GM12878 (cell line): ENCODE measurements at regions not wholly inside any gene's neighbourhood (a gene's known extent, or its start where the extent isn't known, plus 50 kb on each side); places are given as distances from the start of the nearest gene placed in this dataset.

Experiments
- ATAC-seq: fragments of 200-7000 bp; cut with Tn5 transposase; 3 replicates; pipeline ENCODE4 v1.9.1; 2020; ENCODE audit warnings: mild to moderate bottlenecking, moderate library complexity
- BruUV-seq: library from RNA; stranded (reverse); fragments of 400-500 nt; replicated peaks from 2 replicates; lab custom pipeline; 2021; lab: Mats Ljungman, UMichigan
- CTCF ChIA-PET: fragments of 300-600 bp; sonication (Branson Sonifier 250); formaldehyde crosslinking; extraction: SDS; loops from one replicate; lab custom pipeline; 2021; ENCODE audit warnings: inconsistent platforms; lab: Yijun Ruan, JAX
- POLR2A ChIA-PET: fragments of 350-600 bp; formaldehyde crosslinking; extraction: SDS; loops from one replicate; lab custom pipeline; 2021; ENCODE audit warnings: inconsistent platforms; lab: Charles Lee
- RAD21 ChIA-PET: fragments of 300-600 bp; sonication (Branson Sonifier 250); formaldehyde crosslinking; loops from one replicate; lab custom pipeline; 2023; ENCODE audit warnings: antibody characterized with exemption; ENCODE audit not compliant: unreplicated experiment; lab: Charles Lee
- SMC1A ChIA-PET: fragments of 300-600 bp; sonication (Branson Sonifier 250); formaldehyde crosslinking; loops from one replicate; lab custom pipeline; 2023; ENCODE audit not compliant: unreplicated experiment, uncharacterized antibody; lab: Charles Lee
- DNase-seq: peaks from one replicate; pipeline ENCODE4 v3.0.0-alpha.2; 2011; ENCODE audit warnings: low read depth, low spot score
- FAIRE-seq: peaks from 3 replicates; lab custom pipeline; 2011; peaks lifted over from hg19 to GRCh38; lab: Jason Lieb, UNC
- H2AFZ ChIP-seq: 2 replicates; pipeline ENCODE4 v1.6.0; 2011; ENCODE audit warnings: low read depth, low read length, control low read depth; ENCODE audit not compliant: control insufficient read depth
- H3K27ac ChIP-seq: 2 replicates; pipeline ENCODE4 v1.5.1; 2011; ENCODE audit warnings: control low read depth; ENCODE audit not compliant: control insufficient read depth, insufficient read depth
- H3K27me3 ChIP-seq, 2 experiments: replicated peaks in 1 of 2; 2 replicates each; pipeline versions ENCODE4 v1.6.0 to v1.6.1; 2011; ENCODE audit warnings: low read length in 1 of 2; ENCODE audit not compliant: control insufficient read depth in 2 of 2, insufficient read depth in 2 of 2
- H3K36me3 ChIP-seq, 2 experiments: 2 replicates each; pipeline ENCODE4 v1.5.1; 2011; ENCODE audit warnings: low read length in 1 of 2; ENCODE audit not compliant: control insufficient read depth in 2 of 2, insufficient read depth in 2 of 2
- H3K4me1 ChIP-seq: 2 replicates; pipeline ENCODE4 v1.6.1; 2011; ENCODE audit warnings: mild to moderate bottlenecking, low read length, moderate library complexity, mixed read lengths; ENCODE audit not compliant: control insufficient read depth, insufficient read depth
- H3K4me2 ChIP-seq: 2 replicates; pipeline ENCODE4 v1.6.0; 2011; ENCODE audit warnings: control low read depth; ENCODE audit not compliant: control insufficient read depth, insufficient read depth
- H3K4me3 ChIP-seq: fragments of 200-600 bp; sonication (generic); 2 replicates; pipeline ENCODE4 v1.5.1; 2016
- H3K79me2 ChIP-seq: 2 replicates; pipeline ENCODE4 v1.6.0; 2011; ENCODE audit warnings: low read length; ENCODE audit not compliant: control insufficient read depth, insufficient read depth
- H3K9ac ChIP-seq: 2 replicates; pipeline ENCODE4 v1.8.0; 2011; ENCODE audit warnings: low read length, control low read depth, mixed read lengths; ENCODE audit not compliant: control insufficient read depth, insufficient read depth
- H3K9me3 ChIP-seq: replicated peaks from 3 replicates; pipeline ENCODE4 v1.5.1; 2011; ENCODE audit warnings: mild to moderate bottlenecking, low read length; ENCODE audit not compliant: control insufficient read depth, insufficient read depth
- H4K20me1 ChIP-seq: 2 replicates; pipeline ENCODE4 v1.6.0; 2011; ENCODE audit not compliant: control insufficient read depth, insufficient read depth
- BACH1 ChIP-seq: fragments of 450-650 bp; IDR thresholded peaks from 2 replicates; pipeline ENCODE4 v1.6.1; 2017; ENCODE audit warnings: mild to moderate bottlenecking, borderline replicate concordance
- CBX3 ChIP-seq: fragments of 200-600 bp; sonication (generic); IDR thresholded peaks from 2 replicates; pipeline ENCODE4 v1.6.1; 2016; ENCODE audit warnings: low read depth, borderline replicate concordance
- CBX5 ChIP-seq: sonication (generic); IDR thresholded peaks from 2 replicates; pipeline ENCODE4 v1.6.1; 2016; ENCODE audit warnings: low read depth, moderate library complexity, mild to moderate bottlenecking, inconsistent platforms
- E4F1 ChIP-seq: fragments of 450-650 bp; IDR thresholded peaks from 2 replicates; pipeline ENCODE4 v1.6.1; 2018; ENCODE audit warnings: borderline replicate concordance, mild to moderate bottlenecking; ENCODE audit not compliant: partially characterized antibody
- ESRRA ChIP-seq: IDR thresholded peaks from 2 replicates; pipeline ENCODE4 v1.6.1; 2012; ENCODE audit warnings: mild to moderate bottlenecking, low read length, improper control_type of control experiment
- KDM1A ChIP-seq: fragments of 200-600 bp; sonication (generic); IDR thresholded peaks from 2 replicates; pipeline ENCODE4 v1.6.1; 2016; ENCODE audit warnings: borderline replicate concordance
- LARP7 ChIP-seq: fragments of 450-650 bp; IDR thresholded peaks from 2 replicates; pipeline ENCODE4 v1.6.1; 2017; ENCODE audit warnings: mild to moderate bottlenecking
- MYB ChIP-seq: fragments of 150-350 bp; IDR thresholded peaks from 2 replicates; pipeline ENCODE4 v1.6.1; 2014; ENCODE audit warnings: mild to moderate bottlenecking, low read depth, low read length, borderline replicate concordance
- MYC ChIP-seq: IDR thresholded peaks from 2 replicates; pipeline ENCODE4 v1.6.1; 2011; ENCODE audit warnings: mild to moderate bottlenecking, low read length, moderate library complexity, inconsistent platforms; ENCODE audit not compliant: insufficient read depth, insufficient replicate concordance, insufficient read length, severe bottlenecking
- PAX5 ChIP-seq: IDR thresholded peaks from 2 replicates; pipeline ENCODE4 v1.6.1; 2011; ENCODE audit warnings: low read depth, low read length, borderline replicate concordance
- POLR2AphosphoS5 ChIP-seq: IDR thresholded peaks from 2 replicates; pipeline ENCODE4 v1.6.1; 2011; ENCODE audit warnings: mild to moderate bottlenecking, low read length, inconsistent platforms
- RAD51 ChIP-seq: fragments of 450-650 bp; IDR thresholded peaks from 2 replicates; pipeline ENCODE4 v1.6.1; 2016; ENCODE audit warnings: moderate library complexity, mild to moderate bottlenecking, inconsistent platforms
- TARDBP ChIP-seq: IDR thresholded peaks from 2 replicates; pipeline ENCODE4 v1.6.1; 2016; ENCODE audit warnings: borderline replicate concordance
- YY1 ChIP-seq: IDR thresholded peaks from 2 replicates; pipeline ENCODE4 v1.6.1; 2011; ENCODE audit warnings: low read depth, mild to moderate bottlenecking, low read length
- ZBTB4 ChIP-seq: fragments of 450-650 bp; formaldehyde crosslinking; IDR thresholded peaks from 2 replicates; pipeline ENCODE4 v1.4.0; 2022; ENCODE audit warnings: mild to moderate bottlenecking, moderate library complexity
- WGBS: methylation state at CpG from one replicate; pipeline ENCODE4 v1.1.6; 2016; ENCODE audit warnings: low lambda C conversion rate; ENCODE audit not compliant: insufficient replicate concordance, insufficient coverage; ENCODE audit errors: missing lambda C conversion rate; 5-methylcytosine and 5-hydroxymethylcytosine counted together
- in situ Hi-C: fragments of 300-500 bp; cut with MboI; formaldehyde crosslinking; loops from 9 replicates; pipeline ENCODE4 v1.14.3; 2018; ENCODE audit warnings: mixed read lengths
- intact Hi-C: fragments of 100-400 bp; cut with micrococcal nuclease; formaldehyde crosslinking; loops from one replicate; pipeline ENCODE4 v1.14.2; 2022; ENCODE audit not compliant: unreplicated experiment
- TF ChIP-seq, protein P1 (sequence below): fragments of 450-650 bp; formaldehyde crosslinking; IDR thresholded peaks from 2 replicates; pipeline ENCODE4 v1.4.0; 2020; ENCODE audit warnings: mild to moderate bottlenecking, moderate library complexity

- Histone ChIP-seq H3K4me2 (no peak overlapping the region), H4K20me1 (no peaks in the 10 kb centered on the region), H3K9ac (no peak overlapping the region), H3K36me3 (no peaks in the 10 kb centered on the region), H3K79me2 (no peaks in the 10 kb centered on the region), H3K27ac (no peak overlapping the region), H2AFZ (no peak overlapping the region), H3K4me3 (no peak overlapping the region), H3K27me3 (no peaks in the 10 kb centered on the region), H3K4me1 (no peaks in the 10 kb centered on the region), H3K9me3 (no peaks in the 10 kb centered on the region; the same call in 2 of the 3 replicates)
- in situ Hi-C loops (no loop called here), intact Hi-C loops (no loop called here)
- FAIRE-seq (no peak), DNase-seq (no peak), ATAC-seq (no peak)
- whole genome bisulfite sequencing = 89% methylated on average over 21 of the region's 23 CpGs
- ChIA-PET RAD21 (no interaction called here), POLR2A (interaction anchor here (0.6 kb wide), 1 partner anchor 45 kb away, joined by 6 read pairs; no protein-coding TSS in a partner anchor), CTCF (interaction anchor here (1.0 kb wide), 1 partner anchor 10 kb away, joined by 3 read pairs; no protein-coding TSS in a partner anchor), SMC1A (interaction anchor here (0.9 kb wide), 1 partner anchor 32 kb away, joined by 5 read pairs; no protein-coding TSS in a partner anchor)
- BruUV-seq = no TSS peak
- TF ChIP-seq CBX5 = no peak
- TF ChIP-seq E4F1 = no peak
- no peak for TF ChIP-seq BACH1
- TF ChIP-seq MYB = no peak
- no peak for TF ChIP-seq RAD51
- no peak for TF ChIP-seq CBX3
- TF ChIP-seq YY1 = no peak
- no peak for TF ChIP-seq KDM1A
- TF ChIP-seq PAX5 = no peak
- TF ChIP-seq ZBTB4 (CRISPR knock-in tag) = no peak
- TF ChIP-seq, protein P1, sequence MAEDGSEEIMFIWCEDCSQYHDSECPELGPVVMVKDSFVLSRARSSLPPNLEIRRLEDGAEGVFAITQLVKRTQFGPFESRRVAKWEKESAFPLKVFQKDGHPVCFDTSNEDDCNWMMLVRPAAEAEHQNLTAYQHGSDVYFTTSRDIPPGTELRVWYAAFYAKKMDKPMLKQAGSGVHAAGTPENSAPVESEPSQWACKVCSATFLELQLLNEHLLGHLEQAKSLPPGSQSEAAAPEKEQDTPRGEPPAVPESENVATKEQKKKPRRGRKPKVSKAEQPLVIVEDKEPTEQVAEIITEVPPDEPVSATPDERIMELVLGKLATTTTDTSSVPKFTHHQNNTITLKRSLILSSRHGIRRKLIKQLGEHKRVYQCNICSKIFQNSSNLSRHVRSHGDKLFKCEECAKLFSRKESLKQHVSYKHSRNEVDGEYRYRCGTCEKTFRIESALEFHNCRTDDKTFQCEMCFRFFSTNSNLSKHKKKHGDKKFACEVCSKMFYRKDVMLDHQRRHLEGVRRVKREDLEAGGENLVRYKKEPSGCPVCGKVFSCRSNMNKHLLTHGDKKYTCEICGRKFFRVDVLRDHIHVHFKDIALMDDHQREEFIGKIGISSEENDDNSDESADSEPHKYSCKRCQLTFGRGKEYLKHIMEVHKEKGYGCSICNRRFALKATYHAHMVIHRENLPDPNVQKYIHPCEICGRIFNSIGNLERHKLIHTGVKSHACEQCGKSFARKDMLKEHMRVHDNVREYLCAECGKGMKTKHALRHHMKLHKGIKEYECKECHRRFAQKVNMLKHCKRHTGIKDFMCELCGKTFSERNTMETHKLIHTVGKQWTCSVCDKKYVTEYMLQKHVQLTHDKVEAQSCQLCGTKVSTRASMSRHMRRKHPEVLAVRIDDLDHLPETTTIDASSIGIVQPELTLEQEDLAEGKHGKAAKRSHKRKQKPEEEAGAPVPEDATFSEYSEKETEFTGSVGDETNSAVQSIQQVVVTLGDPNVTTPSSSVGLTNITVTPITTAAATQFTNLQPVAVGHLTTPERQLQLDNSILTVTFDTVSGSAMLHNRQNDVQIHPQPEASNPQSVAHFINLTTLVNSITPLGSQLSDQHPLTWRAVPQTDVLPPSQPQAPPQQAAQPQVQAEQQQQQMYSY (CRISPR knock-in tag) = no peak
- TF ChIP-seq MYC = no peak
- TF ChIP-seq LARP7 = no peak
- no peak for TF ChIP-seq TARDBP
- no peak for TF ChIP-seq ESRRA
- no peak for TF ChIP-seq POLR2AphosphoS5
Observed at GRCh38 chr4:112830753-112831386, 193.9 kb downstream of the LARP7 start.
